ENCODE measurements at regions not wholly inside any gene's neighbourhood (a gene's known extent, or its start where the extent isn't known, plus 50 kb on each side); places are given as distances from the start of the nearest gene placed in this dataset.

DNA sequence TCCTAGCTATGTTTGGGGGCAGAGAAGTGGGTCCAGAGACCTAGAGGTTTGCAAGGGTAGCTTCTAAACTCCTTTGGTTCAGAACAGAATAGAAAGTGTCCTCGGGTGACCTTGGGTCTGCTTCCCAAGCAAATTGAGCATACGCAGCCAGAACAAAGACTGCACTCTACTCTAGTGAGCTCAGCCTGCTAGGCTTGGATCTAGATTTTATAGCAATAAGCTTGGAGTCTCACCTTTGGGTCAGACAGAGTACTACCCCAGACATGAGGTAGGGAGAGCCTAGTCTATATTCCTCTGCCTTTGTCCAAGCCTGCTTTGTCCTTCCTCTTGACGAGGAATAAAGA lies 52.6 kb upstream of the ELF5 start:
- no peaks in the 10 kb centered on the region for H3K9me2 ChIP-seq (ENCODE audit: insufficient read depth)
- ATAC-seq = no peak

More for the DNA sequence above, 52.6 kb upstream of the ELF5 start:
- Histone ChIP-seq H3K4me3 (no peak overlapping the region), H2AFZ (no peak overlapping the region), H3K4me2 (no peak overlapping the region), H3K79me2 (replicated peaks; ENCODE audit: insufficient read depth) (no peaks in the 10 kb centered on the region), H3K36me3 (ENCODE audit: insufficient read depth) (no peaks in the 10 kb centered on the region), H3K27me3 (ENCODE audit: insufficient read depth) (no peaks in the 10 kb centered on the region), H3F3A (replicated peaks; ENCODE audit: low read depth) (no peaks in the 10 kb centered on the region), H4K20me1 (replicated peaks; ENCODE audit: insufficient read depth) (no peaks in the 10 kb centered on the region), H3K27ac (ENCODE audit: low read depth) (no peak overlapping the region), H3K4me1 (ENCODE audit: insufficient read depth) (peaks cover 11% of the 10 kb centered on the region; the same call in 1 of the 2 replicates)
- H3K4me3 Mint-ChIP-seq = no peak overlapping the region
- peaks cover 10% of the 10 kb centered on the region for H3K4me1 Mint-ChIP-seq
- no peak overlapping the region for H3K27ac Mint-ChIP-seq
- H3K9me3 Mint-ChIP-seq = no peaks in the 10 kb centered on the region
- no peaks in the 10 kb centered on the region for H3K36me3 Mint-ChIP-seq (ENCODE audit: low read depth)
- no peak for DNase-seq (ENCODE audit: low spot score)
- TF ChIP-seq STAT1 (IDR thresholded peaks at IDR 0.05; ENCODE audit: unreplicated experiment) = no peak
- TF ChIP-seq ZNF114 (CRISPR knock-in tag; IDR thresholded peaks at IDR 0.05) = no peak
- no peak for TF ChIP-seq EZH2phosphoT487 (IDR thresholded peaks at IDR 0.05; ENCODE audit: unreplicated experiment)
- TF ChIP-seq, protein P1, sequence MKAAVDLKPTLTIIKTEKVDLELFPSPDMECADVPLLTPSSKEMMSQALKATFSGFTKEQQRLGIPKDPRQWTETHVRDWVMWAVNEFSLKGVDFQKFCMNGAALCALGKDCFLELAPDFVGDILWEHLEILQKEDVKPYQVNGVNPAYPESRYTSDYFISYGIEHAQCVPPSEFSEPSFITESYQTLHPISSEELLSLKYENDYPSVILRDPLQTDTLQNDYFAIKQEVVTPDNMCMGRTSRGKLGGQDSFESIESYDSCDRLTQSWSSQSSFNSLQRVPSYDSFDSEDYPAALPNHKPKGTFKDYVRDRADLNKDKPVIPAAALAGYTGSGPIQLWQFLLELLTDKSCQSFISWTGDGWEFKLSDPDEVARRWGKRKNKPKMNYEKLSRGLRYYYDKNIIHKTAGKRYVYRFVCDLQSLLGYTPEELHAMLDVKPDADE (IDR thresholded peaks at IDR 0.05) = no peak
- no peak for TF ChIP-seq CREB1 (CRISPR knock-in tag; IDR thresholded peaks at IDR 0.05; ENCODE audit: low read depth)
- no peak for TF ChIP-seq NANOG (IDR thresholded peaks at IDR 0.05; ENCODE audit: borderline replicate concordance)
- TF ChIP-seq, protein P2, sequence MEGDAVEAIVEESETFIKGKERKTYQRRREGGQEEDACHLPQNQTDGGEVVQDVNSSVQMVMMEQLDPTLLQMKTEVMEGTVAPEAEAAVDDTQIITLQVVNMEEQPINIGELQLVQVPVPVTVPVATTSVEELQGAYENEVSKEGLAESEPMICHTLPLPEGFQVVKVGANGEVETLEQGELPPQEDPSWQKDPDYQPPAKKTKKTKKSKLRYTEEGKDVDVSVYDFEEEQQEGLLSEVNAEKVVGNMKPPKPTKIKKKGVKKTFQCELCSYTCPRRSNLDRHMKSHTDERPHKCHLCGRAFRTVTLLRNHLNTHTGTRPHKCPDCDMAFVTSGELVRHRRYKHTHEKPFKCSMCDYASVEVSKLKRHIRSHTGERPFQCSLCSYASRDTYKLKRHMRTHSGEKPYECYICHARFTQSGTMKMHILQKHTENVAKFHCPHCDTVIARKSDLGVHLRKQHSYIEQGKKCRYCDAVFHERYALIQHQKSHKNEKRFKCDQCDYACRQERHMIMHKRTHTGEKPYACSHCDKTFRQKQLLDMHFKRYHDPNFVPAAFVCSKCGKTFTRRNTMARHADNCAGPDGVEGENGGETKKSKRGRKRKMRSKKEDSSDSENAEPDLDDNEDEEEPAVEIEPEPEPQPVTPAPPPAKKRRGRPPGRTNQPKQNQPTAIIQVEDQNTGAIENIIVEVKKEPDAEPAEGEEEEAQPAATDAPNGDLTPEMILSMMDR (conservative IDR thresholded peaks at IDR 0.05; ENCODE audit: low read depth in 2 of 2) = no peak
- no peak for TF ChIP-seq REST (IDR thresholded peaks at IDR 0.05; ENCODE audit: unreplicated experiment)
- TF ChIP-seq, protein P3, sequence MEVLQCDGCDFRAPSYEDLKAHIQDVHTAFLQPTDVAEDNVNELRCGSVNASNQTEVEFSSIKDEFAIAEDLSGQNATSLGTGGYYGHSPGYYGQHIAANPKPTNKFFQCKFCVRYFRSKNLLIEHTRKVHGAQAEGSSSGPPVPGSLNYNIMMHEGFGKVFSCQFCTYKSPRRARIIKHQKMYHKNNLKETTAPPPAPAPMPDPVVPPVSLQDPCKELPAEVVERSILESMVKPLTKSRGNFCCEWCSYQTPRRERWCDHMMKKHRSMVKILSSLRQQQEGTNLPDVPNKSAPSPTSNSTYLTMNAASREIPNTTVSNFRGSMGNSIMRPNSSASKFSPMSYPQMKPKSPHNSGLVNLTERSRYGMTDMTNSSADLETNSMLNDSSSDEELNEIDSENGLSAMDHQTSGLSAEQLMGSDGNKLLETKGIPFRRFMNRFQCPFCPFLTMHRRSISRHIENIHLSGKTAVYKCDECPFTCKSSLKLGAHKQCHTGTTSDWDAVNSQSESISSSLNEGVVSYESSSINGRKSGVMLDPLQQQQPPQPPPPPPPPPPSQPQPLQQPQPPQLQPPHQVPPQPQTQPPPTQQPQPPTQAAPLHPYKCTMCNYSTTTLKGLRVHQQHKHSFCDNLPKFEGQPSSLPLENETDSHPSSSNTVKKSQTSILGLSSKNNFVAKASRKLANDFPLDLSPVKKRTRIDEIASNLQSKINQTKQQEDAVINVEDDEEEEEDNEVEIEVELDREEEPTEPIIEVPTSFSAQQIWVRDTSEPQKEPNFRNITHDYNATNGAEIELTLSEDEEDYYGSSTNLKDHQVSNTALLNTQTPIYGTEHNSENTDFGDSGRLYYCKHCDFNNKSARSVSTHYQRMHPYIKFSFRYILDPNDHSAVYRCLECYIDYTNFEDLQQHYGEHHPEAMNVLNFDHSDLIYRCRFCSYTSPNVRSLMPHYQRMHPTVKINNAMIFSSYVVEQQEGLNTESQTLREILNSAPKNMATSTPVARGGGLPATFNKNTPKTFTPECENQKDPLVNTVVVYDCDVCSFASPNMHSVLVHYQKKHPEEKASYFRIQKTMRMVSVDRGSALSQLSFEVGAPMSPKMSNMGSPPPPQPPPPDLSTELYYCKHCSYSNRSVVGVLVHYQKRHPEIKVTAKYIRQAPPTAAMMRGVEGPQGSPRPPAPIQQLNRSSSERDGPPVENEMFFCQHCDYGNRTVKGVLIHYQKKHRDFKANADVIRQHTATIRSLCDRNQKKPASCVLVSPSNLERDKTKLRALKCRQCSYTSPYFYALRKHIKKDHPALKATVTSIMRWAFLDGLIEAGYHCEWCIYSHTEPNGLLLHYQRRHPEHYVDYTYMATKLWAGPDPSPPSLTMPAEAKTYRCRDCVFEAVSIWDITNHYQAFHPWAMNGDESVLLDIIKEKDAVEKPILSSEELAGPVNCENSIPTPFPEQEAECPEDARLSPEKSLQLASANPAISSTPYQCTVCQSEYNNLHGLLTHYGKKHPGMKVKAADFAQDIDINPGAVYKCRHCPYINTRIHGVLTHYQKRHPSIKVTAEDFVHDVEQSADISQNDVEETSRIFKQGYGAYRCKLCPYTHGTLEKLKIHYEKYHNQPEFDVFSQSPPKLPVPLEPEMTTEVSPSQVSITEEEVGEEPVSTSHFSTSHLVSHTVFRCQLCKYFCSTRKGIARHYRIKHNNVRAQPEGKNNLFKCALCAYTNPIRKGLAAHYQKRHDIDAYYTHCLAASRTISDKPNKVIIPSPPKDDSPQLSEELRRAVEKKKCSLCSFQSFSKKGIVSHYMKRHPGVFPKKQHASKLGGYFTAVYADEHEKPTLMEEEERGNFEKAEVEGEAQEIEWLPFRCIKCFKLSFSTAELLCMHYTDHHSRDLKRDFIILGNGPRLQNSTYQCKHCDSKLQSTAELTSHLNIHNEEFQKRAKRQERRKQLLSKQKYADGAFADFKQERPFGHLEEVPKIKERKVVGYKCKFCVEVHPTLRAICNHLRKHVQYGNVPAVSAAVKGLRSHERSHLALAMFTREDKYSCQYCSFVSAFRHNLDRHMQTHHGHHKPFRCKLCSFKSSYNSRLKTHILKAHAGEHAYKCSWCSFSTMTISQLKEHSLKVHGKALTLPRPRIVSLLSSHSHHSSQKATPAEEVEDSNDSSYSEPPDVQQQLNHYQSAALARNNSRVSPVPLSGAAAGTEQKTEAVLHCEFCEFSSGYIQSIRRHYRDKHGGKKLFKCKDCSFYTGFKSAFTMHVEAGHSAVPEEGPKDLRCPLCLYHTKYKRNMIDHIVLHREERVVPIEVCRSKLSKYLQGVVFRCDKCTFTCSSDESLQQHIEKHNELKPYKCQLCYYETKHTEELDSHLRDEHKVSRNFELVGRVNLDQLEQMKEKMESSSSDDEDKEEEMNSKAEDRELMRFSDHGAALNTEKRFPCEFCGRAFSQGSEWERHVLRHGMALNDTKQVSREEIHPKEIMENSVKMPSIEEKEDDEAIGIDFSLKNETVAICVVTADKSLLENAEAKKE (CRISPR knock-in tag; IDR thresholded peaks at IDR 0.05) = no peak
- TF ChIP-seq POLR2AphosphoS5 (IDR thresholded peaks at IDR 0.05; ENCODE audit: low read depth) = no peak
- TF ChIP-seq JUNB (IDR thresholded peaks at IDR 0.05; ENCODE audit: unreplicated experiment) = no peak
- no peak for TF ChIP-seq ZNF331 (CRISPR knock-in tag; IDR thresholded peaks at IDR 0.05; ENCODE audit: low read depth)
- TF ChIP-seq EZH2 (IDR thresholded peaks at IDR 0.05; ENCODE audit: low read depth, unreplicated experiment) = no peak
- H3K27me3 Mint-ChIP-seq (ENCODE audit: insufficient read depth, low read depth, poor library complexity) = peaks cover 4% of the 10 kb centered on the region

Measured in GM23338 (cell line).